ENCODE measurements at regions not wholly inside any gene's neighbourhood (a gene's known extent, or its start where the extent isn't known, plus 50 kb on each side); places are given as distances from the start of the nearest gene placed in this dataset.

DNA sequence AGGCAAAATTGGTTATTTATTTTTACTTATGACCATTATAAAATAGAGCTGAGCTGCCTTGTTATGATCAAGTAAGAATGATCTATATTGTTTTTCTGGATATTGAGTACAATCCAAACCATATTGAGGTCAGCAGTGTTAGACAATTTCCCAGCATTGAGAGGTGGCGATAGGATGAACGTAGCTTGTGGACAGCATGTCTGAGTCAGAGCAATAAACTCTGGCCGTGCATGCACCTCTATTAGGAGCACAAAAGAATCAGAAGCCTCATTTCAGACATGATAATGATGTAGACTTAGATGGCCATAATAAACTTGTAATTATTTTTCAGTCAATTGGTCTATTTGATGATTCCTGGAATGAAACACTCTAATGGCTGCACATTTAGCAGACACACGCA is 491.6 kb downstream of the RIT2 start:
- TF ChIP-seq POLR2AphosphoS5 (IDR thresholded peaks at IDR 0.05) (no peak), POLR2A (IDR thresholded peaks at IDR 0.05) (no peak)
- TF ChIP-seq, protein P1, sequence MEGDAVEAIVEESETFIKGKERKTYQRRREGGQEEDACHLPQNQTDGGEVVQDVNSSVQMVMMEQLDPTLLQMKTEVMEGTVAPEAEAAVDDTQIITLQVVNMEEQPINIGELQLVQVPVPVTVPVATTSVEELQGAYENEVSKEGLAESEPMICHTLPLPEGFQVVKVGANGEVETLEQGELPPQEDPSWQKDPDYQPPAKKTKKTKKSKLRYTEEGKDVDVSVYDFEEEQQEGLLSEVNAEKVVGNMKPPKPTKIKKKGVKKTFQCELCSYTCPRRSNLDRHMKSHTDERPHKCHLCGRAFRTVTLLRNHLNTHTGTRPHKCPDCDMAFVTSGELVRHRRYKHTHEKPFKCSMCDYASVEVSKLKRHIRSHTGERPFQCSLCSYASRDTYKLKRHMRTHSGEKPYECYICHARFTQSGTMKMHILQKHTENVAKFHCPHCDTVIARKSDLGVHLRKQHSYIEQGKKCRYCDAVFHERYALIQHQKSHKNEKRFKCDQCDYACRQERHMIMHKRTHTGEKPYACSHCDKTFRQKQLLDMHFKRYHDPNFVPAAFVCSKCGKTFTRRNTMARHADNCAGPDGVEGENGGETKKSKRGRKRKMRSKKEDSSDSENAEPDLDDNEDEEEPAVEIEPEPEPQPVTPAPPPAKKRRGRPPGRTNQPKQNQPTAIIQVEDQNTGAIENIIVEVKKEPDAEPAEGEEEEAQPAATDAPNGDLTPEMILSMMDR (IDR thresholded peaks at IDR 0.05 in 8 of 11, conservative IDR thresholded peaks at IDR 0.05 in 3 of 11) = no peak

All from spleen (tissue), 7 donors.